GM03348 (cell line): ENCODE measurements at regions not wholly inside any gene's neighbourhood (a gene's known extent, or its start where the extent isn't known, plus 50 kb on each side); places are given as distances from the start of the nearest gene placed in this dataset.

Source experiments
- DNase-seq: peaks from one replicate; pipeline ENCODE4 v3.0.0; 2012; ENCODE audit warnings: low spot score

- DNase-seq, result no peak
Measured at GRCh38 chr12:84601483-84601882, 311.1 kb downstream of the SLC6A15 start.

- no peak for DNase-seq
Measured at GRCh38 chr12:84599539-84599938, 313.1 kb downstream of the SLC6A15 start.

- DNase-seq, result no peak
Measured at GRCh38 chr12:84596266-84596665, 316.3 kb downstream of the SLC6A15 start.

GRCh38 chr12:84594157-84594556, 318.4 kb downstream of the SLC6A15 start:
- no peak for DNase-seq

- no peak for DNase-seq
Measured at GRCh38 chr12:84585776-84586395, 326.7 kb downstream of the SLC6A15 start.

- DNase-seq, result no peak
Measured at GRCh38 chr12:84572196-84572595, 340.4 kb downstream of the SLC6A15 start.

GRCh38 chr12:84562331-84562730, 350.3 kb downstream of the SLC6A15 start:
- no peak for DNase-seq

- DNase-seq, result peak; percentile 45
Measured at GRCh38 chr12:84561351-84561750, 351.2 kb downstream of the SLC6A15 start.

- DNase-seq, result no peak
Measured at GRCh38 chr12:84554199-84554723, 358.3 kb downstream of the SLC6A15 start.

GRCh38 chr12:84553331-84554117, 359.1 kb downstream of the SLC6A15 start:
- no peak for DNase-seq

- no peak for DNase-seq
Measured at GRCh38 chr12:84551373-84551772, 361.2 kb downstream of the SLC6A15 start.

GRCh38 chr12:84550518-84550917, 362.1 kb downstream of the SLC6A15 start:
- DNase-seq, result no peak

GRCh38 chr12:84542289-84542688, 370.3 kb downstream of the SLC6A15 start:
- peak; percentile 6 for DNase-seq

- DNase-seq, result no peak
Measured at GRCh38 chr12:84537666-84538065, 374.9 kb downstream of the SLC6A15 start.

GRCh38 chr12:84512751-84513150, 399.8 kb downstream of the SLC6A15 start:
- DNase-seq, result peak; percentile 16

- DNase-seq, result peak; percentile 16
Measured at GRCh38 chr12:84508851-84509260, 403.7 kb downstream of the SLC6A15 start.

- peak; percentile 72 for DNase-seq
Measured at GRCh38 chr12:84507956-84508850, 404.4 kb downstream of the SLC6A15 start.

GRCh38 chr12:84506282-84506681, 406.3 kb downstream of the SLC6A15 start:
- DNase-seq, result no peak

GRCh38 chr12:84502907-84503787, 409.5 kb downstream of the SLC6A15 start:
- DNase-seq, result peak; percentile 62

- no peak for DNase-seq
Measured at GRCh38 chr12:84502180-84502860, 410.3 kb downstream of the SLC6A15 start.

- DNase-seq, result peak; percentile 32
Measured at GRCh38 chr12:84497819-84498218, 414.8 kb downstream of the SLC6A15 start.
